Body of pancreas (tissue), 4 donors: ENCODE measurements at regions not wholly inside any gene's neighbourhood (a gene's known extent, or its start where the extent isn't known, plus 50 kb on each side); places are given as distances from the start of the nearest gene placed in this dataset.
A peak's percentile ranks its signal among the peaks of the same experiment; 100 is the strongest.

Experiments
- ATAC-seq: fragments of 150-250 bp; one replicate; pipeline ENCODE4 v1.9.1; 2016
- DNase-seq, 4 donors: peaks; one replicate each; pipeline ENCODE4 v3.0.0-alpha.2; 2019
- H3K27ac ChIP-seq, 4 donors: fragments of 200-600 bp; sonication (generic); 1 replicate in 3 of 4; 2 replicates in 1 of 4; pipeline versions ENCODE4 v1.5.1 to v1.6.1; 2016 to 2019; ENCODE audit warnings: mild to moderate bottlenecking in 1 of 4, mixed read lengths in 1 of 4, moderate library complexity in 1 of 4
- H3K27me3 ChIP-seq, 2 donors: fragments of 200-600 bp; sonication (generic); one replicate each; pipeline ENCODE4 v1.6.0; 2016; ENCODE audit warnings: mild to moderate bottlenecking in 1 of 2
- H3K36me3 ChIP-seq, 2 donors: fragments of 200-600 bp; sonication (generic); replicated peaks in 1 of 2; 2 replicates each; pipeline ENCODE4 v1.5.1; 2016; ENCODE audit warnings: low read depth in 2 of 2; ENCODE audit not compliant: insufficient read depth in 1 of 2
- H3K4me1 ChIP-seq: fragments of 200-600 bp; sonication (generic); one replicate; pipeline ENCODE4 v1.6.0; 2016
- H3K4me3 ChIP-seq, 2 donors: fragments of 200-600 bp; sonication (generic); 1 replicate in 1 of 2; 2 replicates in 1 of 2; pipeline ENCODE4 v1.5.1; 2016 to 2019
- H3K9me3 ChIP-seq, 3 donors: fragments of 200-600 bp; sonication (generic); 1 replicate in 2 of 3; 2 replicates in 1 of 3; pipeline ENCODE4 v1.5.1; 2016
- CTCF ChIP-seq, 7 experiments: fragments of 450-650 bp in 4 of 7; fragments of 200-600 bp in 3 of 7; sonication (generic) in 3 of 7; IDR thresholded peaks; one replicate each; pipeline ENCODE4 v1.5.1; 2016 to 2019; ENCODE audit warnings: antibody characterized with exemption in 7 of 7
- POLR2A ChIP-seq, 3 donors: fragments of 450-650 bp; IDR thresholded peaks; one replicate each; pipeline ENCODE4 v1.6.1; 2016; ENCODE audit warnings: antibody characterized with exemption in 3 of 3, mild to moderate bottlenecking in 2 of 3
- WGBS, 2 donors: methylation state at CpG; one replicate each; pipeline ENCODE4 v1.1.5; 2017; 5-methylcytosine and 5-hydroxymethylcytosine counted together
- intact Hi-C: fragments of 100-400 bp; cut with DNase I; formaldehyde crosslinking; loops from one replicate; pipeline ENCODE4 v1.15.1; 2023

- intact Hi-C loops, result no loop called here
- no peak for ATAC-seq
- Histone ChIP-seq H3K9me3 (no peaks in the 10 kb centered on the region), H3K4me3 (no peak overlapping the region), H3K27me3 (no peaks in the 10 kb centered on the region), H3K36me3 (no peaks in the 10 kb centered on the region), H3K27ac (no peak overlapping the region), H3K4me1 (no peaks in the 10 kb centered on the region)
- 63 to 70% methylated on average over 2 of the region's 2 CpGs for WGBS, 2 donors
- no peak for TF ChIP-seq CTCF (IDR thresholded peaks at IDR 0.05)
- TF ChIP-seq POLR2A (IDR thresholded peaks at IDR 0.05), result no peak
- no peak for DNase-seq
Measured at GRCh38 chr11:95516175-95516574, 273.4 kb downstream of the FAM76B start.

- Histone ChIP-seq H3K36me3 (no peaks in the 10 kb centered on the region), H3K9me3 (no peaks in the 10 kb centered on the region), H3K4me1 (no peaks in the 10 kb centered on the region), H3K27ac (no peak overlapping the region), H3K27me3 (no peaks in the 10 kb centered on the region), H3K4me3 (no peak overlapping the region)
- intact Hi-C loops, result no loop called here
- no peak for TF ChIP-seq CTCF (IDR thresholded peaks at IDR 0.05)
- TF ChIP-seq POLR2A (IDR thresholded peaks at IDR 0.05), result no peak
- WGBS, 2 donors, result 76 to 84% methylated on average over 2 of the region's 2 CpGs
- ATAC-seq, result no peak
- no peak for DNase-seq
Measured at GRCh38 chr11:95515371-95515770, 274.2 kb downstream of the FAM76B start.

GRCh38 chr11:95514416-95515110, 275.0 kb downstream of the FAM76B start:
- intact Hi-C loops, result no loop called here
- 58 to 65% methylated on average over 4 of the region's 4 CpGs for WGBS, 2 donors
- no peak overlapping the region for H3K27ac ChIP-seq
- no peaks in the 10 kb centered on the region for H3K9me3 ChIP-seq
- TF ChIP-seq POLR2A (IDR thresholded peaks at IDR 0.05) (no peak), CTCF (IDR thresholded peaks at IDR 0.05) (no peak)
- H3K36me3 ChIP-seq, result no peaks in the 10 kb centered on the region
- no peak overlapping the region for H3K4me3 ChIP-seq
- DNase-seq (no peak), ATAC-seq (no peak)
- H3K4me1 ChIP-seq, result no peaks in the 10 kb centered on the region
- no peaks in the 10 kb centered on the region for H3K27me3 ChIP-seq

- ATAC-seq, result peak; percentile 59
- DNase-seq, result peak in 2 of 4 donors; percentile 24 to 33
- no peaks in the 10 kb centered on the region for H3K9me3 ChIP-seq
- no peaks in the 10 kb centered on the region for H3K36me3 ChIP-seq
- H3K4me1 ChIP-seq, result no peaks in the 10 kb centered on the region
- no peaks in the 10 kb centered on the region for H3K27me3 ChIP-seq
- H3K27ac ChIP-seq, result peak overlapping the region in 1 of 4 donors; percentile 30
- no peak overlapping the region for H3K4me3 ChIP-seq
- 24 to 32% methylated on average over 4 of the region's 4 CpGs for WGBS, 2 donors
- intact Hi-C loops, result no loop called here
- TF ChIP-seq CTCF (IDR thresholded peaks at IDR 0.05) (no peak), POLR2A (IDR thresholded peaks at IDR 0.05) (no peak)
Measured at GRCh38 chr11:95512682-95513081, 276.9 kb downstream of the FAM76B start.

GRCh38 chr11:95512177-95512576, 277.4 kb downstream of the FAM76B start:
- WGBS, 2 donors, result 66 to 77% methylated on average over 4 of the region's 4 CpGs
- Histone ChIP-seq H3K4me1 (no peaks in the 10 kb centered on the region), H3K4me3 (no peak overlapping the region), H3K27ac (peak overlapping the region in 1 of 4 donors; percentile 30), H3K27me3 (no peaks in the 10 kb centered on the region), H3K36me3 (no peaks in the 10 kb centered on the region), H3K9me3 (no peaks in the 10 kb centered on the region)
- peak in 2 of 4 donors; percentile 6 to 42 for DNase-seq
- intact Hi-C loops, result no loop called here
- ATAC-seq, result peak; percentile 59
- TF ChIP-seq POLR2A (IDR thresholded peaks at IDR 0.05) (no peak), CTCF (IDR thresholded peaks at IDR 0.05) (no peak)
